ENCODE measurements at regions not wholly inside any gene's neighbourhood (a gene's known extent, or its start where the extent isn't known, plus 50 kb on each side); places are given as distances from the start of the nearest gene placed in this dataset.

- TF ChIP-seq LRRFIP1 (CRISPR knock-in tag; conservative IDR thresholded peaks at IDR 0.05), result no peak
- 0 out of 2 replicates have a peak, but pooled peaks have one; percentile 20 for TF ChIP-seq PHF21A (CRISPR knock-in tag; IDR thresholded peaks at IDR 0.05)
- no peak for TF ChIP-seq ZNF44 (CRISPR knock-in tag; IDR thresholded peaks at IDR 0.05)
- no peak for TF ChIP-seq ATF4 (CRISPR knock-in tag; IDR thresholded peaks at IDR 0.05)
- TF ChIP-seq REL (CRISPR knock-in tag; conservative IDR thresholded peaks at IDR 0.05), result no peak
- TF ChIP-seq POGK (CRISPR knock-in tag; conservative IDR thresholded peaks at IDR 0.05), result no peak
- TF ChIP-seq TRIM22 (IDR thresholded peaks at IDR 0.05), result no peak
- TF ChIP-seq THRA (CRISPR knock-in tag; IDR thresholded peaks at IDR 0.05; ENCODE audit: borderline replicate concordance), result no peak
- TF ChIP-seq THYN1 (CRISPR knock-in tag; IDR thresholded peaks at IDR 0.05; ENCODE audit: borderline replicate concordance, low read depth), result no peak
- TF ChIP-seq ZNF276 (CRISPR knock-in tag; IDR thresholded peaks at IDR 0.05; ENCODE audit: low read depth), result no peak
- TF ChIP-seq SOX13 (IDR thresholded peaks at IDR 0.05), result no peak
- TF ChIP-seq SOX13 (CRISPR knock-in tag; conservative IDR thresholded peaks at IDR 0.05 in 1 of 2, IDR thresholded peaks at IDR 0.05 in 1 of 2), result peak in 1 of 2 experiments; percentile 44; a peak in 1 of 4 replicates
- TF ChIP-seq ZNF337 (CRISPR knock-in tag; IDR thresholded peaks at IDR 0.05; ENCODE audit: borderline replicate concordance, low read depth), result no peak
- peak; percentile 52; the same call in 1 of the 2 replicates for TF ChIP-seq ISL2 (CRISPR knock-in tag; IDR thresholded peaks at IDR 0.05)
- no peak for TF ChIP-seq THAP8 (CRISPR knock-in tag; IDR thresholded peaks at IDR 0.05; ENCODE audit: borderline replicate concordance)
- TF ChIP-seq NONO (IDR thresholded peaks at IDR 0.05), result no peak
- no peak for TF ChIP-seq NONO (CRISPR knock-in tag; conservative IDR thresholded peaks at IDR 0.05)
- no peak for TF ChIP-seq HDAC6 (IDR thresholded peaks at IDR 0.05; ENCODE audit: low read depth, low read length)
Observed at GRCh38 chr15:38873158-38873557, 308.5 kb upstream of the RASGRP1 start (continued).
